ENCODE measurements at regions not wholly inside any gene's neighbourhood (a gene's known extent, or its start where the extent isn't known, plus 50 kb on each side); places are given as distances from the start of the nearest gene placed in this dataset.

- DNase-seq (ENCODE audit: low read depth): no peak
Observed at GRCh38 chr2:8174641-8175257, 507.1 kb upstream of the ID2 start.

GRCh38 chr2:8176887-8177286 lies 505.0 kb upstream of the ID2 start:
- DNase-seq (ENCODE audit: low read depth): no peak
- H3K4me3 ChIP-seq (ENCODE audit: low read depth, low read length): no peak overlapping the region

More at GRCh38 chr2:8174641-8175257, 507.1 kb upstream of the ID2 start:
- no peak overlapping the region for H3K4me3 ChIP-seq (ENCODE audit: low read depth, low read length)

- H3K4me3 ChIP-seq (ENCODE audit: low read depth, low read length): no peak overlapping the region
- DNase-seq (ENCODE audit: low read depth): no peak
Observed at GRCh38 chr2:8177566-8177965, 504.3 kb upstream of the ID2 start.

- H3K4me3 ChIP-seq (ENCODE audit: low read depth, low read length): no peak overlapping the region
Observed at GRCh38 chr2:8178911-8179310, 502.9 kb upstream of the ID2 start.

GRCh38 chr2:8189316-8189715 lies 492.5 kb upstream of the ID2 start:
- no peak overlapping the region for H3K4me3 ChIP-seq (ENCODE audit: low read depth, low read length)
- no peak for DNase-seq (ENCODE audit: low read depth)

More at GRCh38 chr2:8178911-8179310, 502.9 kb upstream of the ID2 start:
- DNase-seq (ENCODE audit: low read depth): no peak

GRCh38 chr2:8190279-8190678 lies 491.6 kb upstream of the ID2 start:
- H3K4me3 ChIP-seq (ENCODE audit: low read depth, low read length): no peak overlapping the region
- no peak for DNase-seq (ENCODE audit: low read depth)

GRCh38 chr2:8191427-8191826 lies 490.4 kb upstream of the ID2 start:
- no peak overlapping the region for H3K4me3 ChIP-seq (ENCODE audit: low read depth, low read length)
- DNase-seq (ENCODE audit: low read depth): no peak

- H3K4me3 ChIP-seq (ENCODE audit: low read depth, low read length): no peak overlapping the region
- DNase-seq (ENCODE audit: low read depth): no peak
Observed at GRCh38 chr2:8193146-8193545, 488.7 kb upstream of the ID2 start.

GRCh38 chr2:8193686-8194615 lies 487.9 kb upstream of the ID2 start:
- H3K4me3 ChIP-seq (ENCODE audit: low read depth, low read length): no peak overlapping the region
- DNase-seq (ENCODE audit: low read depth): no peak

GRCh38 chr2:8195784-8196183 lies 486.1 kb upstream of the ID2 start:
- DNase-seq (ENCODE audit: low read depth): no peak
- H3K4me3 ChIP-seq (ENCODE audit: low read depth, low read length): no peak overlapping the region

GRCh38 chr2:8196316-8196715 lies 485.5 kb upstream of the ID2 start:
- no peak for DNase-seq (ENCODE audit: low read depth)
- no peak overlapping the region for H3K4me3 ChIP-seq (ENCODE audit: low read depth, low read length)

GRCh38 chr2:8197101-8197500 lies 484.8 kb upstream of the ID2 start:
- peak; percentile 33 for DNase-seq (ENCODE audit: low read depth)
- no peak overlapping the region for H3K4me3 ChIP-seq (ENCODE audit: low read depth, low read length)

GRCh38 chr2:8197825-8198224 lies 484.0 kb upstream of the ID2 start:
- no peak overlapping the region for H3K4me3 ChIP-seq (ENCODE audit: low read depth, low read length)
- no peak for DNase-seq (ENCODE audit: low read depth)

GRCh38 chr2:8198766-8199382 lies 483.0 kb upstream of the ID2 start:
- H3K4me3 ChIP-seq (ENCODE audit: low read depth, low read length): no peak overlapping the region
- DNase-seq (ENCODE audit: low read depth): no peak

GRCh38 chr2:8202132-8202531 lies 479.7 kb upstream of the ID2 start:
- no peak for DNase-seq (ENCODE audit: low read depth)
- H3K4me3 ChIP-seq (ENCODE audit: low read depth, low read length): no peak overlapping the region

GRCh38 chr2:8203364-8203763 lies 478.5 kb upstream of the ID2 start:
- DNase-seq (ENCODE audit: low read depth): no peak

GRCh38 chr2:8204711-8205110 lies 477.1 kb upstream of the ID2 start:
- no peak for DNase-seq (ENCODE audit: low read depth)

More at GRCh38 chr2:8203364-8203763, 478.5 kb upstream of the ID2 start:
- no peak overlapping the region for H3K4me3 ChIP-seq (ENCODE audit: low read depth, low read length)

GRCh38 chr2:8209494-8209893 lies 472.4 kb upstream of the ID2 start:
- no peak overlapping the region for H3K4me3 ChIP-seq (ENCODE audit: low read depth, low read length)
- no peak for DNase-seq (ENCODE audit: low read depth)

More at GRCh38 chr2:8204711-8205110, 477.1 kb upstream of the ID2 start:
- H3K4me3 ChIP-seq (ENCODE audit: low read depth, low read length): no peak overlapping the region

- no peak for DNase-seq (ENCODE audit: low read depth)
- H3K4me3 ChIP-seq (ENCODE audit: low read depth, low read length): no peak overlapping the region
Observed at GRCh38 chr2:8211384-8211783, 470.5 kb upstream of the ID2 start.

- no peak overlapping the region for H3K4me3 ChIP-seq (ENCODE audit: low read depth, low read length)
- DNase-seq (ENCODE audit: low read depth): no peak
Observed at GRCh38 chr2:8212239-8212638, 469.6 kb upstream of the ID2 start.

All from skeletal muscle cell (primary cell).